HG03342 (cell line): ENCODE measurements at regions not wholly inside any gene's neighbourhood (a gene's known extent, or its start where the extent isn't known, plus 50 kb on each side); places are given as distances from the start of the nearest gene placed in this dataset.

Experiments used
- ATAC-seq: cut with Tn5 transposase; IDR thresholded peaks from one replicate; pipeline ENCODE4 v1.9.1; 2021; ENCODE audit warnings: mild to moderate bottlenecking, moderate library complexity; ENCODE audit not compliant: unreplicated experiment

DNA sequence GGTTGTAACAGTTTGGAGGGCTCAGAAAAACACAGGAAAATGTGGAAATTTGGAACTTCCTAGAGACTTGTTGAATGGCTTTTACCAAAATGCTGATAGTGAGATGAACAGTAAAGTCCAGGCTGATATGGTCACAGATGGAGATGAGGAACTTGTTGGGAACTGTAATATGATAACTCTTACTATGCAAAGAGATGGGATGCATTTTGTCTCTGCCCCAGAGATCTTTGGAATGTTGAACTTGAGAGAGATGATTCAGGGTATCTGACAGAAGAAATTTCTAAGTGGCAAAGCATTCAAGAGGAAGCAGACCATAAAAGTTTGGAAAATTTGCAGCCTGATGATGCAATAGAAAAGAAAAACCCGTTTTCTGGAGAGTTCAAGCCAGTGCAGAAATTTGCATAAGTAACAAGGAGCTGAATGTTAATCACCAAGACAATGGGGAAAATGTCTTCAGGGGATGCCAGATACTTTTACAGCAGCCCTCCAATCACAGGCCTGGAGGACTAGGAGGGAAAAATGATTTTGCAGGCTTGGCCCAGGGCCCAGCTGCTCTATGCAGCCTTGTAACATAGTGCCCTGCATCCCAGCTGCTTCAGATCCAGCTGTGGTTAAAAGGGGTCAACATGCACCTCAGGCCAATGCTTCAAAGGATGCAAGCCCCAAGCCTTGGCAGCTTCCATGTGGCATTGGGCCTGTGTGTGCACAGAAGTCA lies 572.7 kb upstream of the ATP2B1 start:
- no peak for ATAC-seq

DNA sequence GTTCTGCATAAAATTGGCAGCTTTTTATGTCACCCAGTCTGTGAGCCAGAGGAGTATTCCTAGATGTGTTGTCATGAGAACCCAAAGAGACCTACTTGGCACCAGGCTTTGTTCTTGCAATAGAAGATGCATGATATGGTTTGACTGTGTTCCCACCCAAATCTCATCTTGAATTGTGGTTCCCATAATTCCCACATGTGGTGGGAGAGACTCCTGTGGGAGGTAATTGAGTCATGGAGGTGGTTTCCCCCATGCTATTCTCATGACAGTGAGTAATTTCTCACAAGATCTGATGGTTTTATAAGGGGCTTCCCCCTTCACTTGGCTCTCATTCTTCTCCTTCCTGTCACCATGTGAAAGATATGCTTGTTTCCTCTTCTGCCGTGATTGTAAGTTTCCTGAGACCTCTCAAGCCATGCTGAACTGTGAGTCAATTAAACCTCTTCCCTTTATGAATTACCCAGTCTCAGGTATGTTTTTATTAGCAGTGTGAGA lies 572.0 kb upstream of the ATP2B1 start:
- peak; percentile 60 for ATAC-seq

DNA sequence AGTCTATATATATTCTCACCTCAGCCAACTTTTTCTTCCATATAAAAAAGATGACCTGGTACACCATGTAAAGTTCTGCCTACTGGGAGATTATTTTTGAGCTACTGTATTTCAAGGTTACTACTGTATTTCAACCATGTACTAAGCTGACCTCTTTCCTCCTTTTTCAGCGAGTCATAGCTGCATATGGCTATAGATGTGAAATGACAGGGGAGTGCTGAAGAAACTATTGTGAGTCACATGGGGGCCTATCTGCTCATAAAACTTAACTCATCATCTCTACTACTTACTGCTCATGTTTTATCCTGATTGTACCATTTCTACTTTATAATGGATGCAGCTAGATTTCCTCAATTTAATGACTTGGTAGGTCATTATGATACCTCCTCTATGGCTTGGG lies 571.4 kb upstream of the ATP2B1 start:
- no peak for ATAC-seq

DNA sequence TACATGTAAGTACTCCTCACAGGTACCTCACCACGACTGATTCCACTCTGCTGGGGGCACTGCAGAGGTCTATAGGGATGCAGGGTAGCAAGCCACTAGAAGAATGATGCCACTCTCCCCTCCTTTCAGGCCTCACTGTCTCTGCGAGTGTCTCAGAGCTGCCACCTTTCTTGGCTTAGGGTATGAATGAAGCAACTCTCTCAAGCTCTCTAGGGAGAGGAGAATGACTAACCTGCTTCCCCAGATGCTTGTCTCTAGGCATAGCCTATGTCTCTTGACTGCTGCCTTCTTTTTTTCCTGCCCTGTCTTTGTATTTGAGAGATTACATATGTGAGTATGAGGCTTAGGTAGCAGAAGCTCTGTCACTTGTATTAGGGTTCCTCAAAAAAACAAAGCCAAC lies 566.5 kb upstream of the ATP2B1 start:
- no peak for ATAC-seq

DNA sequence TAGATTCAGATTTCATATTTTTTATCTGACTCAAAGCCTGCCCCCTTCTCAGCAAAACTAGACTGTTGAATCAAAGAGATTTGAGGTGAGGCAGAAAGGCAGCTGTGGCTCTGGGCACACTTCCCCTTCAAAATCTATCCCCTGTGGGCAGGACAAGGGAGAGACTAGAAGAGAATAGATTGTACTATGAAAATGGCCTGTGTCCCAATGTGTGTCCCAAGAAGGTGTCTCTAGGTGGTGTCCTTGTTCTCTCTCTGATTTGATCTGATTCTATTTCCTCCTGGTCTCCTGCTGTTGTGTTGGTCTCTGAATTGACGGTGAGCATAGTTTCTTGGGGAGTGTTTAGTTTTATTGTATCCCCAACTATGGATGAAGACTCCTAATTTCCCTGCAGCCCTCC lies 565.8 kb upstream of the ATP2B1 start:
- ATAC-seq, result no peak

DNA sequence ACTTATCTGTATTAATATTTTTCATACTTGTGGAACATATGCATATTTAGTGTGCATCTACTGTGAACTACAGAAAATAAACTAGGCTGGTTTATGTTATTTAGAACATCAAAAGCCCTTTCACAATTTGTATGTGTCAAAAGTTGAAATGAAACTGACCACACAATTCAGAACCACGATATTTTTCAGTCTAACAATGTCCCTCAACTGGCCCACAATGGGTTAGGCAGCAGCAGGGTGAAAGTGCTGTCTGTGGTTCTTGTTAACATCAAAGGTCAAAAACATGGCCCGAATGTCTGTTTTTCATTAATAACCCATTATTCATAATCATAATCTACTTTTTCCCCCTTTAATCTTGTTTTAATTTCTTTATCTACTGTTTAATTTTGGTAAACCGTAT lies 559.9 kb upstream of the ATP2B1 start:
- no peak for ATAC-seq

DNA sequence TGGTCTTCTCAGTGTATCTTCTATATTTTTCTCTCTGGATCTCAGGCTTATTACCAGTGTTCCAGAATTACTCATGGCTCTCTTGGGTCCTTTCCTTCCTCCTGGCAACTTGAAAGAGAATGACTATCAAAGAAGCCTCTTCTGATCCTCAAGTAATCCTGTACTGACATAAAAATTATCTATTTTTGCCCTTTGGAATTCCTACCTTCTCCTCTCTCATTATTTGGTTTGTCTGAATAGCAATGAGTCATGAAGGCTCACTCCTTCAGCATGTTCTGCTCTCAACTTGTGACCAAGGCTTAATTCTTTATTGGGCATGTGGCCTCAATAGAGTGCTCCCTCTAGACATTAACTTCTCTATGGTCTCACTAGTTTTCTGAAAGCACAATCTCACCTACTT lies 553.6 kb upstream of the ATP2B1 start:
- no peak for ATAC-seq

DNA sequence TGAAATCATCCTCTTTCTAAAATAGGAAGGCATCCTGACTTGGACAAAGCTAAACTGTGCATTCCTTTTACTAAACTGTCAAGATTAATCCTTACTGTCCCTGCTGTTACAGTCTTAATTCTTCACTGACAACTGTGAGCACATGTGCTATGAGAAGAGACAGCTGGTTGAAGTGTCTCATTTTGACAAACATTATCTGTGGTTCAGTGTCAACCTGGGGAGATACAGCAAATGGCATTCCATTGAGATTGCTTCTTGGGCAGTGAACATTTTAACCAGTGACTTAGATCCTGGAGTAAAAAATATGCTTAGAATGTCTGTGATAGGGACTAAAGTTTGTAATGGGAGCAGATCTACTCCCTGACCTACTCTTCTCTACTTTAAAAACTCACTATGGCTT lies 552.6 kb upstream of the ATP2B1 start:
- ATAC-seq, result no peak

DNA sequence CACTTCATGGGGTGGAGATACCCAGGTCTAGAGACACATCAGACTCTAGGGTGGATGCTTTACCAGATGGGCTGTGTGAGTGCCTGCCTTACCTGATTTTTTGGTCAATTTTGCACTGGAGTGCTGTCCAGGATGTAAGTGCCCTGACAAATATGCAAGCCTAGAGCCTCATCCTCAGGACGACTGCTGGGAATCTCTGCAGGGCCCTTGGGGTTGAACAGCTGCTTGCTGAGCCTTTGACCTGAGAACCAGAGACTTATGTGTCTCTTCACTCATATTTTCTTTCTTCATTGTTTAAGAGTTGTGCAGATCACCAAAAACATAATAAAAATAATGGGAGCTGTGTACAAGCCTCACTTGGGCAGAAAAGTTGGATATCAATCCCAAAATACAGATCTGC lies 551.5 kb upstream of the ATP2B1 start:
- no peak for ATAC-seq

DNA sequence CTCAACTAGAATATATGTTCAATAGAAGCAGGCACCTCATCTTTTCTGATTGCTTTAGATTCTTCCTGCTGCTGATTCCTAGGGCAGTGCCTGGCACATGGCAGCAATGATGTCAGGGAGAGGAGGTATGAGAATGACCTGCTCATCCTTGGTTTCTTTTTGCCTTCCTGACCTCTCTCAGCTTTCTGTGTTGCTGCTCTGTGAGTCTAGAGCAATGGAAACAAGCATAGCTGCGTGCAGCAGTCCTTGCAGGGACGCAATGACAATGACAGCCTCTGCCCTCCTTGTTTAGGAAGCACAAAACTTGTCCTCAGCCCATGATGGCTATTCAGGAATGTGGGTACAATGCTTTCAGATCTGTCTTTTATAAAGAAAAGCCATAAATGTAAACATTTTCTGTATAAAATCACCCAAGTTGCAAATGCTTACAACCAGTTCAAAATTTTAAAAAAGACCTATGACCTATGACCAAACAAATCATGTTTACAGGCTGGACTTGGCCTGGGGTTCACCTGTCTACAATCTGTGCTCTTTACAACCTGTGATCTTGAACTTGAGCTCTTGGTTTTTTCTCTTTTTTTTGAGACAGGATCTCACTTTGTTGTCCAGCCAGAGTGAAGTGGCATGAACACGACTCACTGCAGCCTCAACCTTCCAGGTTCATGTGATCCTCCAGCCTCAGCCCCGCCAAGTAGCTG lies 549.4 kb upstream of the ATP2B1 start:
- ATAC-seq, result no peak

DNA sequence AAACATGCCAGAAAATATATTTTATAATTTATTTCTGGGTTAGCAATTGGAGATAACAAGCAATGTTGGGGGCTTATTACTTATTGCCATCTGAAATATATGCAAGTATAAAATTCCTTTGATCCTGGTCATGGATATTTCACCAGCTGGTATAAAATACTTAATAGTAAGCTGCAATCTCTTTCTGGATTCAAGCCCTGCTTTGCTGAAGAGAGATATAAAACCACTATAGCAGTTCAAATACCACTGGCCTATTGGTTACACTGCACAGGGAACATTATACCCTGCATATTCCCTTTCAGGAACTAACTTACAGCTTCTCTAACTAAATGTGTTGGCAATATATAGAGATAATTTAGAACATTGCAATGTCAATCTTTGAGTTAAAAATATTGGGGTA lies 546.2 kb upstream of the ATP2B1 start:
- no peak for ATAC-seq

DNA sequence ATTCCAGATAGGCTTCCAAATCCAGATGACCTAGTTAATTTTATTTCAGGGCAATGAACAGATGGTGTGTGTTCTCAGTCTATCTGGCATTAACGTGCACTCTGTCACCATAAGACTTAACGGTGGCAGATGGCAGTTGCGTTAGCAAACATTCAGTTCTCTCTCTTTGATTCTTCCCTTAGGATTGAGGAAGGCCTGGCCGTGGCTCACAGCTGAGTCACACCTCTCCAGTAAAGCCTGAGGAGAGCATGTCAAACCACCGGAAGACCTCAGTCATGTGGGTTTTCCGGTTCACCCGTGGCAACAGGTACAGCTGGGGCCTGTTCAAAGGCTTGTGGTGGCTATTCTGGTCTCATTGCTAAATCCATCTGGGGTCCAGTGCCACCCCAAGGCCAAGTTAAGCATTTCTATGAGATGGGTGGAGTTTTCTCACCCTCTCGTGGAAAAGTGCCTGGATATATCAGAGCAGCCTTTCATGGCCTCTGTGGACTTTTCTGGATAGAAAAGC lies 545.1 kb upstream of the ATP2B1 start:
- ATAC-seq, result peak; percentile 100

DNA sequence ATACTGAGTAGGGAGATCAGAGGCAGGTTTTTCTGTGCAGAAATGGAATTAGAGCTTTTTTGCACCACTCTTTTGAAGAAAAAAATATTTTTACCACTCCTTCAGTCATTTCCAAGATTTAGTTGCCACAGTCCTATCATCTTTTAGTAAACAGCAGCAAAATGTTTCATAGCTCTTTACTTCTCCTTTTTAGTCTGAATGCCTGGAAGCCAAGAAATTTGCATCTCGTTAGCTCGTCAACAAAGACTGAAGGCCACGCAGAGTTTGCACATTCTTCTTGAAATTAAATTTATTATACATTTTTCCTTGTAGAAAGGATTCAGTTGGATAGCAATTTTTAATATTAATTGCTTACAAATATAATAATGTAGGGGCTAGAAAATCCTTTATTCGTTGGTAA lies 544.5 kb upstream of the ATP2B1 start:
- no peak for ATAC-seq

DNA sequence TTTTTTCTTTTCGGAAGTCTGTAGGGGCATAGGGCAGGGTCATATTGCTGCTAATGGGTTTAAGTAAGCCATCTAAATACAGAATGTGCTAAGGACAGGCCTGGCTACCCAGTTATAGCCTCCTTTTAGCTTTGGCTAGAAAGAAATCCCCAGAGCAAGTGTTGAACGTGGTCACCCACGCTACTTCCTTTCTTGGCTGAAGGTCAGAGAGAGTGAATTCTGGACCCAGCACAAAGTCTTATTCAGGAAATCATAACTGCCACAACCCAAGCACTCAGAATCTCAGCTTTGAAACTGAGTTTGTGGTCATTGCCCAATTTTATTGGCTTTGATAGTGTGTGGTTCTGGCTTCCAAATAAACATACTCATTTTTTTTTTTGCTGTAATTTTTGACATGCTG lies 542.1 kb upstream of the ATP2B1 start:
- ATAC-seq, result no peak

DNA sequence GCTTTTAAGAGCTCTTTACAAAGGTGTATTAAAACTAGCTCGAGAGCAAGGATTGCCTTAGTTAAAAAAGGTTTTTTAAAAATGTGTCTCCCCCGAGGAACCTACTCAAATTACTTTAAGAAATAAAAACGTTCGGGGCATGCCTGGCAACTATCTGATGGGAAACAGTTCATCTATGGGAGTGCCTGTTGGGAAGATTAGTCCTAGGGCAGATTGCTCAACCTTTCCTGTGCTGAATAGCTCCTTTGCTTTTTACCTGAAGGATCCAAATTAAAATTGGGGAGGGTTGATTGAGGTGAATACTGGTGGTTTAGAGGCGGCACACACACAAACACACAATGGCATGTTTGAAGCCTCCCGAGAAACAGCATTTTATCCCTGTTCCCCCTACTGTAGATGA lies 541.4 kb upstream of the ATP2B1 start:
- ATAC-seq, result no peak

DNA sequence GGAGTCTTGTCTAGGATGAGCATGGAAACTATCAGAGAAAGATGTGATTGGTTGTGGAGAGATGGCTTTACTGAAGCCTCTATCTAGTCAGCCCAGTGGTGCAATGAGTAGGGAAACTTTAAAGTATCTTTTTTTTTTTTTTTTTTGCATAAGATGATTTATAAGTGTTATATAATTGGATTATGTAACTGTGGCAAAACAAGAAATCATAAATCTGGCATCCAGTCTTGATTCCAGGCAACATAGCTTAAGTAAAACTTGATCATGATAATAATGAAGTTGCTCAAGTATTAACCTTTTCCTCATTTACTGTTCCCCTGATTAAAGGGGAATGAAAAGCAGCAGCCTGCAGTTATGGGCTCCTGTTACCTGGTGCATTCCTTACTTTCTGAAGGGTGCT lies 538.0 kb upstream of the ATP2B1 start:
- ATAC-seq, result no peak

DNA sequence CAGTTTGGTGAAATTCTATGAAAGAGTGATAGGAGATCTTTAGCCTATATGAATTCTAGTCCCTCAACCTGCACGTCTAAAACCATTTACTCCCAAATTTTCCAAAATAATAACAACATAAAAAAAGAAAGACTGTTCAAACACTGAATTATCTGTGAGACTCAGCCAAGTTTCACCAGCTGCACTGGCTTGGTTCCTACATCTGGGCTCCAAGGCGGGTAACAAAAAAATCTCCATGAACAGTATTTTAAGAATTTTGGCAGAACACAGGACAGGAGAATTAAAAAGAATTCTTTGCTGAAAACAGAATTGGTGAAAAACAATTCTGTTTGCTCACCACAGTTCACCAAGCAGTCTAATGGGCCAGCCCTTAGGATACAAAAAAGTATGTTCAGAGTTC lies 536.8 kb upstream of the ATP2B1 start:
- no peak for ATAC-seq

DNA sequence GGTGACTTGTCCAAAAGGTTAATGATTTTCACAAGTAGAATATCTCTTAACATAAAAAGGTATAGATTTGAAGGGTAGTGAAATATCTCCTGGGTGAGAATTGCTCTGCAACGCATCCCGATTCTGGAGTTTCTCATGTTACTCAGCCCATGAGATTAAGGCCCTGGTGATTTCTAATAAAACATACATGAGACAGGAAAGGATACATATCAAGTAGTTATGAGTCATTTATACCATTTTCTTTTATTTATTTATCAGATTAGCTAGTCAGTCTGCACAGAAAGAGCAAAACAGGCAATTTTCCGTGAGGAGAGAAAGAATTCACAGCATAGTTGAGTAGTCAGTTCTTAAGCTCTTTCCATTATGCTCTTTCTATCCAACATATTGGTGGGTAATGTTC lies 535.6 kb upstream of the ATP2B1 start:
- ATAC-seq, result no peak

DNA sequence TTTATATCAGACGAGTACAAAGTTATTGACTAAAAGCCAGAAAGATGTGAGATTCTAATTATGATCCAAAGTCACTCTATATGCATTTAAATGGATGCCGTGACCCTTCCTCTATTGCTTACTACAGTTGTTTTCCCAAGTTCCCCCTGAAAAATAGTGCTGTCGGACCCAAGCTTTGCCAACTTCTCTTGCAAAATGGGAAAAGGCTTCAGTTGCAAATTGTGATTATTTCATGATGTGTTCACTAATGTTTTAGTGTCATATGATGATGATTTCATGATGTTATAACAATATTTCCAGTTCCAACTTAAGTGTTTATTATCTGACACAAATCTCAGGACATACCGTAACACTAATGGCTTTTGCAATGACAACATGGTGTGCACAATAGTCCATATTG lies 534.6 kb upstream of the ATP2B1 start:
- no peak for ATAC-seq

DNA sequence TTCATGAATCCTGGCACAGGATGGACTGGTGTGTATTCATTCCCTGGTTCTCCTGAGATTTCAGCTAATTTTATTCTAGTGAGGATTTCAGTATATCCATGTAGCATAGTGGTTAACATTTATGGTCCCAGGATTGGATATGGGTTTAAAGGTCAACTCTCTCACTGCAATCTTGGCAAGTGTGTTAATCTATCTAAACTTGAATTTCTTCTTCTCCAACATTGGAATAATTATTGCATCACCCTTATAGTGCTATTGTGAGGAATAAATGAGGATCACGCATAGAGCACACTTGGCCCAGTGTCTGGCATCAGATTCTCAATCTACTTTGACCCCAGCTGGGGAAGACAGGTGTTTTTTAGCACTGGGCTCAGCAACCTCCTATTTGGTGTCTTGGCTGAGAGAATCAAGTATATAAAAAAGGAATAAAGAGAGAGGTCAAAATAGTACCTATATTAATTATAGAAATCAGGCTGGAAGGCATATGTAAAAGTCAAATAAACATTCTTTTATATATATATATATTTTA lies 531.2 kb upstream of the ATP2B1 start:
- no peak for ATAC-seq

DNA sequence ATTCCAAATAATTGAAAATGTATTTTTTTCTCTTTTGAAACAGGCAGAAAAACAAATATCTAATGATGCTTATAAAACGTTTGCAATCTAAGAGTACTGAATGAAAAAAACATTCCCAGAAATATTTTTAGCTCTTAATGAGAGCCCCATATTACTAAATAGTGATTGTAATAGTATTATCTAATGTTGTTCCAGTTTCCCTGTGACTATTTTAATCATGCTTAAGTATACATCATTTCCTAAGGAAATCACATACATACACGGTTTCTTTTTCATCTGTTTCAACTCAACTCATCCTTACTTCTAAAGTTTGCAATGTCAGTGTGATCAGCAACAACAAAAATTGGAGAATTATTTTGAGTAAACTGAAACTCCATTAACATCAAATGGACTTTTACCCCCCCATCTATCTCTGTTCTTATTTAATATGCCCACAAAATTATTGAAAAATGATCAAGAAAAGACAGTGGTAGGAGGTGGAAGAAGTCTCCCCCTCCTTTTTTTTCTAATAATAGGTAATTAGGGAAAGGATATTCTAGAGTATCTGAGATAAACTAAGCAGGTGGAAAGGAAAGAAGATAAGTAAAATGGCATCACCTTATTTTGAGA lies 530.1 kb upstream of the ATP2B1 start:
- ATAC-seq, result no peak

DNA sequence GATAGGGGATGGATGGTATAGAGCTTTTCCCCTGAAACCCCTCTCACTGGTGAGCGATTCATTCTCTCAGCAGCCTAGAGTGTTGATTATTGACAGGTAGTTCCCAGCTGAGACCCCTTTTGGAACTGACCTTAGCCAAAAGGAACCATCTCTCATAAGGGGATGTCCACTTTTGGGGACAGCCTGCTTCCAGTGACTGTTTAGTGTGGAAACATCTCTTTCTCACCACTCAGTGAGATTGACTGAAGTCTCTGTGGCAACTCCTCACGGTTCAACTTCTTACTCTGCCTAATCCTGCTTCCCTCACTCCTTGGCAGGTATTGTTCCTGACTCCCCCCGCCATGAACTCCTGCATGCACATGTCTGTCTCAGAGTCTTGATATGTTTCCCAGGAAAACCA lies 529.2 kb upstream of the ATP2B1 start:
- ATAC-seq, result no peak
